ENCODE measurements at regions not wholly inside any gene's neighbourhood (a gene's known extent, or its start where the extent isn't known, plus 50 kb on each side); places are given as distances from the start of the nearest gene placed in this dataset.
A peak's percentile ranks its signal among the peaks of the same experiment; 100 is the strongest.

DNA sequence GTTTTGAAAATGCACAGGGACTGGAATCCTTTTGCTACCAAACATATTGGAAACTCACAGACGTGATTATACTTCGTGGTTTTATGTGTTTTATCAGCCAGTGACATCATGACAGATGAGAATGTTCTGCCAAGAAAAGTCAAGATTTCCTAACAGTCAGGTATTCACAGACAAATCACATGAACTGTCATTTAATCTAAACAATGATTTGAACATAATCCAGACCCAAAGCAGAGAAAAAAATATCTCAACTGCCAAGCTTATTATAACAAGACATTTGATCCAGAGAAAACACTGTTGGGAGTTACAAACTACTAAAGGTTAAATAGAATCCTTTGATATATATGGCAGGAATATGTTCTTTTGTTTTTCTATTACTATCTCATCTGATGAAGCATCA is 635.9 kb upstream of the FRG1 start:
- H3K4me2 ChIP-seq: no peak overlapping the region
- H2AFZ ChIP-seq (ENCODE audit: low read depth): no peak overlapping the region
- no peak overlapping the region for H3K9ac ChIP-seq
- H3K27ac ChIP-seq: no peak overlapping the region
- H3K4me3 ChIP-seq (IDR thresholded peaks at IDR 0.05; ENCODE audit: insufficient read depth, low read depth, low read length): no peak overlapping the region
- peaks cover 7% of the 10 kb centered on the region for H3K4me1 ChIP-seq (ENCODE audit: low read depth, poor library complexity, severe bottlenecking)
- H3K27me3 ChIP-seq (ENCODE audit: insufficient read depth, low read depth): no peaks in the 10 kb centered on the region
- H3K79me2 ChIP-seq (ENCODE audit: insufficient read depth, low read depth): no peaks in the 10 kb centered on the region
- H3K36me3 ChIP-seq (ENCODE audit: insufficient read depth): no peaks in the 10 kb centered on the region
- no peaks in the 10 kb centered on the region for H4K20me1 ChIP-seq (ENCODE audit: insufficient read depth)
- TF ChIP-seq, protein P1, sequence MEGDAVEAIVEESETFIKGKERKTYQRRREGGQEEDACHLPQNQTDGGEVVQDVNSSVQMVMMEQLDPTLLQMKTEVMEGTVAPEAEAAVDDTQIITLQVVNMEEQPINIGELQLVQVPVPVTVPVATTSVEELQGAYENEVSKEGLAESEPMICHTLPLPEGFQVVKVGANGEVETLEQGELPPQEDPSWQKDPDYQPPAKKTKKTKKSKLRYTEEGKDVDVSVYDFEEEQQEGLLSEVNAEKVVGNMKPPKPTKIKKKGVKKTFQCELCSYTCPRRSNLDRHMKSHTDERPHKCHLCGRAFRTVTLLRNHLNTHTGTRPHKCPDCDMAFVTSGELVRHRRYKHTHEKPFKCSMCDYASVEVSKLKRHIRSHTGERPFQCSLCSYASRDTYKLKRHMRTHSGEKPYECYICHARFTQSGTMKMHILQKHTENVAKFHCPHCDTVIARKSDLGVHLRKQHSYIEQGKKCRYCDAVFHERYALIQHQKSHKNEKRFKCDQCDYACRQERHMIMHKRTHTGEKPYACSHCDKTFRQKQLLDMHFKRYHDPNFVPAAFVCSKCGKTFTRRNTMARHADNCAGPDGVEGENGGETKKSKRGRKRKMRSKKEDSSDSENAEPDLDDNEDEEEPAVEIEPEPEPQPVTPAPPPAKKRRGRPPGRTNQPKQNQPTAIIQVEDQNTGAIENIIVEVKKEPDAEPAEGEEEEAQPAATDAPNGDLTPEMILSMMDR (conservative IDR thresholded peaks at IDR 0.05; ENCODE audit: low read depth, low read length): no peak

DNA sequence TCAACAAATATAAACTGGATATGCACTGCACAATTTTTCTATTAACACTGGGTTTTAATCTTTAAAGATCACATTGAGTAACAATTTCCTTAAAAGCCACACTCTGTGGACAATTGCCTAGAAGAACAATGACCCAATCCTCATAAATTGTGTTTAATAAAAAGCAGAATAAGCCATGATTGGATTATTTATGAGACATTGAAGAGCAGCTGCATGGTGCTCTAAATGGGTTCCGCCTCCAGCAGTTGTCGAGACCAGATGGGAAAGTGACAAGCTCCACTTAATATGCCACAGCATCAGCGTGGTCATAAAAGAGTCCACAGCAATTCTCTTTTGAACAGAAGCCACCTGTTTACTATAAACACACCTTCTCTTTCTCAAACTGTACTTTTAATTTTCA is 635.2 kb upstream of the FRG1 start:
- Histone ChIP-seq H3K79me2 (ENCODE audit: insufficient read depth, low read depth) (no peaks in the 10 kb centered on the region), H2AFZ (ENCODE audit: low read depth) (no peak overlapping the region), H3K9ac (no peak overlapping the region), H3K4me3 (IDR thresholded peaks at IDR 0.05; ENCODE audit: insufficient read depth, low read depth, low read length) (no peak overlapping the region), H3K27ac (no peak overlapping the region), H3K36me3 (ENCODE audit: insufficient read depth) (no peaks in the 10 kb centered on the region), H3K27me3 (ENCODE audit: insufficient read depth, low read depth) (no peaks in the 10 kb centered on the region), H4K20me1 (ENCODE audit: insufficient read depth) (no peaks in the 10 kb centered on the region), H3K4me1 (ENCODE audit: low read depth, poor library complexity, severe bottlenecking) (peaks cover 7% of the 10 kb centered on the region), H3K4me2 (no peak overlapping the region)
- TF ChIP-seq, protein P1 (conservative IDR thresholded peaks at IDR 0.05; ENCODE audit: low read depth, low read length): no peak

DNA sequence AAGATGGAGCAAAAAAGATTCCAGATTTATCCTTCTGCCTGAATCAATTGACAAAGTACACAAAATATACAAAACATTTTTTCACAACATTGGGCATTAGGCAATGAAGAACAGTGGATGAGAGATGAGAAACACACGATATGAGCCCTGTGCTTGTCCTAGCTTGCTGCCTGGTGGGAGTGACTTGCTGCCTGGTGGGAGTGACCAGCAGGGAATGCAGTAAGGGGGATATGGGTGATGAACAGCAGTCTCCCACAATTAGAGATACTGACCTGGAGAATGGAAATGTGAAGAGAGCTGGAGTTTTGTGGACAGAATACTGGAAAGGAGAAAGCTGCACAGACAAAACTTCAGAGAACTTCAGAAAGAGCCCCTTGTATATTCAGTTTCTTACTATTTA is 629.4 kb upstream of the FRG1 start:
- TF ChIP-seq, protein P1 (conservative IDR thresholded peaks at IDR 0.05; ENCODE audit: low read depth, low read length): no peak
- Histone ChIP-seq H4K20me1 (ENCODE audit: insufficient read depth) (no peaks in the 10 kb centered on the region), H3K4me1 (ENCODE audit: low read depth, poor library complexity, severe bottlenecking) (peaks cover 29% of the 10 kb centered on the region), H2AFZ (ENCODE audit: low read depth) (no peak overlapping the region), H3K4me3 (IDR thresholded peaks at IDR 0.05; ENCODE audit: insufficient read depth, low read depth, low read length) (no peak overlapping the region), H3K36me3 (ENCODE audit: insufficient read depth) (no peaks in the 10 kb centered on the region), H3K4me2 (no peak overlapping the region), H3K9ac (no peak overlapping the region), H3K79me2 (ENCODE audit: insufficient read depth, low read depth) (no peaks in the 10 kb centered on the region), H3K27me3 (ENCODE audit: insufficient read depth, low read depth) (no peaks in the 10 kb centered on the region), H3K27ac (no peak overlapping the region)

DNA sequence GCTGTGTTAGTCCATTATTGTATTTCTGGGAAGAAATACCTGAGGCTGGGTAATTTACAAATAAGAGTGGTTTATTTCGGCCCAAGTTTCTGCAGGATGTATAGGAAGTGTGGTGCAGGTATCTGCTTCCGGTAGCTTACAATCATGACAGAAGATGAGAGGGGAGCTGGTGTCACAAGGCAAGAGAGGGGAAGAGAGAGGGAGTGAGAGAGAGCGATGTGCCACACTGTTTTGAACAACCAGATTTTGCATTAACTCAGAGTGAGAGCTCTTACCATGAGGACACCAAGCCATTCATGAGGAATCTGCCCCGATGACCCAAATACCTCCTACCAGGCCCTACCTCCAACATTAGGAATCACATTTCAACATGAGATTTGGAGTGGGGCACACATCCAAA is 627.6 kb upstream of the FRG1 start:
- Histone ChIP-seq H3K4me2 (peak overlapping the region; percentile 10; the same call in 1 of the 2 replicates), H3K4me1 (ENCODE audit: low read depth, poor library complexity, severe bottlenecking) (peaks cover 38% of the 10 kb centered on the region), H2AFZ (ENCODE audit: low read depth) (no peak overlapping the region), H3K9ac (no peak overlapping the region), H3K27ac (no peak overlapping the region), H3K36me3 (ENCODE audit: insufficient read depth) (no peaks in the 10 kb centered on the region), H3K27me3 (ENCODE audit: insufficient read depth, low read depth) (no peaks in the 10 kb centered on the region), H4K20me1 (ENCODE audit: insufficient read depth) (no peaks in the 10 kb centered on the region), H3K4me3 (IDR thresholded peaks at IDR 0.05; ENCODE audit: insufficient read depth, low read depth, low read length) (no peak overlapping the region), H3K79me2 (ENCODE audit: insufficient read depth, low read depth) (no peaks in the 10 kb centered on the region)
- TF ChIP-seq, protein P1 (conservative IDR thresholded peaks at IDR 0.05; ENCODE audit: low read depth, low read length): no peak
